HEK293 (cell line): ENCODE measurements at regions not wholly inside any gene's neighbourhood (a gene's known extent, or its start where the extent isn't known, plus 50 kb on each side); places are given as distances from the start of the nearest gene placed in this dataset.

Experiments used
- CTCF ChIA-PET: fragments of 350-600 bp; formaldehyde crosslinking; extraction: SDS; loops from one replicate; lab custom pipeline; 2021; ENCODE audit warnings: antibody characterized with exemption; lab: Yijun Ruan, JAX
- POLR2A ChIA-PET: fragments of 300-600 bp; formaldehyde crosslinking; extraction: SDS; loops from one replicate; lab custom pipeline; 2020; ENCODE audit warnings: antibody characterized with exemption, inconsistent platforms; lab: Yijun Ruan, JAX
- H3K27ac ChIP-seq: fragments of 200-500 bp; sonication (Bioruptor generic); 2 replicates; pipeline ENCODE4 v1.5.1; 2014; ENCODE audit warnings: low read depth, low read length, control low read depth, inconsistent platforms; ENCODE audit errors: extremely low read depth
- H3K36me3 ChIP-seq, 2 experiments: fragments of 200-500 bp in 1 of 2; sonication (Bioruptor generic) in 1 of 2; 1 replicate in 1 of 2; 2 replicates in 1 of 2; pipeline ENCODE4 v1.5.1; 2014 to 2017; ENCODE audit warnings: inconsistent platforms in 2 of 2, low read length in 2 of 2; ENCODE audit not compliant: control insufficient read depth in 2 of 2, insufficient read depth in 1 of 2
- H3K4me1 ChIP-seq: fragments of 200-500 bp; sonication (Bioruptor generic); 2 replicates; pipeline ENCODE4 v1.5.1; 2014; ENCODE audit warnings: mild to moderate bottlenecking, low read length, inconsistent platforms; ENCODE audit not compliant: control insufficient read depth, insufficient read depth
- H3K4me3 ChIP-seq: 2 replicates; pipeline ENCODE4 v1.5.1; 2011; ENCODE audit warnings: low read depth, mild to moderate bottlenecking, control low read depth, low read length, moderate library complexity
- H3K9me3 ChIP-seq: fragments of 200-500 bp; sonication (Bioruptor generic); 2 replicates; pipeline ENCODE4 v1.5.1; 2014; ENCODE audit warnings: low read depth, low read length, inconsistent platforms; ENCODE audit not compliant: control insufficient read depth, insufficient read depth
- CTCF ChIP-seq: fragments of 450-650 bp; formaldehyde crosslinking; IDR thresholded peaks from 2 replicates; pipeline ENCODE4 v1.5.1; 2016; ENCODE audit warnings: missing biosample characterization, missing genetic modification characterization
- GLI2 ChIP-seq: fragments of 450-650 bp; formaldehyde crosslinking; IDR thresholded peaks from 2 replicates; pipeline ENCODE4; 2017; ENCODE audit warnings: missing biosample characterization, missing genetic modification characterization, low read depth, borderline replicate concordance
- KLF10 ChIP-seq: fragments of 450-650 bp; IDR thresholded peaks from 2 replicates; pipeline ENCODE4 v1.5.1; 2018; ENCODE audit warnings: missing biosample characterization, mild to moderate bottlenecking, missing genetic modification characterization
- KLF9 ChIP-seq: fragments of 450-650 bp; formaldehyde crosslinking; IDR thresholded peaks from 2 replicates; pipeline ENCODE4 v1.5.1; 2016; ENCODE audit warnings: missing biosample characterization, missing genetic modification characterization, low read depth
- SCRT1 ChIP-seq: fragments of 450-650 bp; formaldehyde crosslinking; IDR thresholded peaks from 2 replicates; pipeline ENCODE4 v1.5.1; 2016; ENCODE audit warnings: missing biosample characterization, missing genetic modification characterization, borderline replicate concordance
- SETDB1 ChIP-seq: IDR thresholded peaks from one replicate; pipeline ENCODE4 v1.6.1; 2017; ENCODE audit warnings: mild to moderate bottlenecking, low read length, moderate library complexity, mixed read lengths; ENCODE audit not compliant: insufficient read length
- YY1 ChIP-seq: fragments of 450-650 bp; formaldehyde crosslinking; IDR thresholded peaks from 2 replicates; pipeline ENCODE4 v1.5.1; 2018; ENCODE audit warnings: missing biosample characterization, missing genetic modification characterization
- ZBTB49 ChIP-seq: fragments of 450-650 bp; formaldehyde crosslinking; IDR thresholded peaks from 2 replicates; pipeline ENCODE4 v1.5.1; 2016; ENCODE audit warnings: missing biosample characterization, missing genetic modification characterization, low read depth
- ZBTB8A ChIP-seq: fragments of 450-650 bp; formaldehyde crosslinking; IDR thresholded peaks from 2 replicates; pipeline ENCODE4 v1.5.1; 2016; ENCODE audit warnings: missing biosample characterization, missing genetic modification characterization
- ZFP3 ChIP-seq: fragments of 450-650 bp; formaldehyde crosslinking; IDR thresholded peaks from 2 replicates; pipeline ENCODE4 v1.5.1; 2016; ENCODE audit warnings: low read depth, missing biosample characterization, missing genetic modification characterization
- ZNF114 ChIP-seq: fragments of 450-650 bp; formaldehyde crosslinking; IDR thresholded peaks from 2 replicates; pipeline ENCODE4 v1.5.0; 2017; ENCODE audit warnings: missing biosample characterization, missing genetic modification characterization
- ZNF133 ChIP-seq: fragments of 450-650 bp; formaldehyde crosslinking; IDR thresholded peaks from 2 replicates; pipeline ENCODE4 v1.5.1; 2016; ENCODE audit warnings: missing biosample characterization, missing genetic modification characterization
- ZNF214 ChIP-seq: fragments of 450-650 bp; formaldehyde crosslinking; IDR thresholded peaks from 2 replicates; pipeline ENCODE4 v1.5.1; 2017; ENCODE audit warnings: missing biosample characterization, mild to moderate bottlenecking, missing genetic modification characterization, borderline replicate concordance
- ZNF24 ChIP-seq: fragments of 450-650 bp; formaldehyde crosslinking; IDR thresholded peaks from 2 replicates; pipeline ENCODE4 v1.5.1; 2016; ENCODE audit warnings: missing biosample characterization, missing genetic modification characterization
- ZNF280C ChIP-seq: fragments of 450-650 bp; formaldehyde crosslinking; IDR thresholded peaks from 2 replicates; pipeline ENCODE4 v1.5.1; 2016; ENCODE audit warnings: missing biosample characterization, missing genetic modification characterization
- ZNF280D ChIP-seq: fragments of 450-650 bp; formaldehyde crosslinking; IDR thresholded peaks from 2 replicates; pipeline ENCODE4 v1.5.1; 2016; ENCODE audit warnings: missing biosample characterization, missing genetic modification characterization
- ZNF354C ChIP-seq: fragments of 450-650 bp; formaldehyde crosslinking; IDR thresholded peaks from 2 replicates; pipeline ENCODE4 v1.5.1; 2016; ENCODE audit warnings: missing biosample characterization, missing genetic modification characterization, low read depth, borderline replicate concordance
- ZNF585B ChIP-seq: fragments of 450-650 bp; formaldehyde crosslinking; IDR thresholded peaks from 2 replicates; pipeline ENCODE4 v1.5.1; 2016; ENCODE audit warnings: missing biosample characterization, missing genetic modification characterization
- ZNF624 ChIP-seq: fragments of 450-650 bp; formaldehyde crosslinking; IDR thresholded peaks from 2 replicates; pipeline ENCODE4 v1.5.1; 2017; ENCODE audit warnings: missing biosample characterization, missing genetic modification characterization
- ZNF639 ChIP-seq: fragments of 450-650 bp; formaldehyde crosslinking; IDR thresholded peaks from 2 replicates; pipeline ENCODE4 v1.5.1; 2016; ENCODE audit warnings: missing biosample characterization, missing genetic modification characterization
- ZNF670 ChIP-seq: fragments of 450-650 bp; formaldehyde crosslinking; IDR thresholded peaks from 2 replicates; pipeline ENCODE4 v1.5.1; 2016; ENCODE audit warnings: missing biosample characterization, missing genetic modification characterization, low read depth
- ZNF768 ChIP-seq: fragments of 450-650 bp; formaldehyde crosslinking; IDR thresholded peaks from 2 replicates; pipeline ENCODE4 v1.5.1; 2018; ENCODE audit warnings: missing biosample characterization, mild to moderate bottlenecking, missing genetic modification characterization
- ZNF785 ChIP-seq: fragments of 450-650 bp; formaldehyde crosslinking; IDR thresholded peaks from 2 replicates; pipeline ENCODE4 v1.5.1; 2016; ENCODE audit warnings: missing biosample characterization, missing genetic modification characterization
- ZSCAN16 ChIP-seq: fragments of 450-650 bp; formaldehyde crosslinking; IDR thresholded peaks from 2 replicates; pipeline ENCODE4 v1.5.1; 2016; ENCODE audit warnings: missing biosample characterization, missing genetic modification characterization
- ZSCAN23 ChIP-seq: fragments of 450-650 bp; formaldehyde crosslinking; IDR thresholded peaks from 2 replicates; pipeline ENCODE4 v1.5.1; 2016; ENCODE audit warnings: missing biosample characterization, missing genetic modification characterization

- no peak for TF ChIP-seq ZNF768 (tag by site-specific recombination)
- no peak for TF ChIP-seq ZSCAN23 (tag by site-specific recombination)
- no peak for TF ChIP-seq ZBTB49 (tag by site-specific recombination)
- no peak for TF ChIP-seq SCRT1
- no peak for TF ChIP-seq SETDB1
- TF ChIP-seq ZFP3 (tag by site-specific recombination) = no peak
- TF ChIP-seq CTCF = no peak
- TF ChIP-seq ZNF624 (tag by site-specific recombination) = no peak
- TF ChIP-seq KLF10 (tag by site-specific recombination) = no peak
- TF ChIP-seq ZNF114 (tag by site-specific recombination) = no peak
- no peak for TF ChIP-seq ZNF585B
- TF ChIP-seq ZNF24 = no peak
- TF ChIP-seq ZNF639 (tag by site-specific recombination) = no peak
- no peak for TF ChIP-seq ZNF670
- TF ChIP-seq GLI2 = no peak
- ChIA-PET POLR2A (no interaction called here), CTCF (no interaction called here)
- no peaks in the 10 kb centered on the region for H3K4me1 ChIP-seq
- H3K4me3 ChIP-seq = no peak overlapping the region
- no peaks in the 10 kb centered on the region for H3K9me3 ChIP-seq
- H3K27ac ChIP-seq = no peak overlapping the region
- H3K36me3 ChIP-seq = no peaks in the 10 kb centered on the region
Observed at GRCh38 chr5:25618821-25619220, 974.0 kb upstream of the CDH10 start.

GRCh38 chr5:25614466-25614865 lies 969.7 kb upstream of the CDH10 start:
- ChIA-PET POLR2A (no interaction called here), CTCF (interaction anchor here (0.7 kb wide), 1 partner anchor 936 kb away, joined by 3 read pairs; no protein-coding TSS in a partner anchor)
- H3K36me3 ChIP-seq = no peaks in the 10 kb centered on the region
- H3K27ac ChIP-seq = no peak overlapping the region
- no peaks in the 10 kb centered on the region for H3K9me3 ChIP-seq
- H3K4me3 ChIP-seq = no peak overlapping the region
- no peaks in the 10 kb centered on the region for H3K4me1 ChIP-seq
- TF ChIP-seq KLF10 (tag by site-specific recombination) (no peak), YY1 (tag by site-specific recombination) (no peak), ZNF214 (no peak), ZNF585B (no peak), ZNF785 (tag by site-specific recombination) (no peak), ZSCAN16 (tag by site-specific recombination) (no peak), ZFP3 (tag by site-specific recombination) (no peak), ZNF280C (tag by site-specific recombination) (no peak), ZBTB8A (no peak), ZNF133 (tag by site-specific recombination) (no peak), ZNF354C (tag by site-specific recombination) (no peak), ZNF280D (tag by site-specific recombination) (no peak), KLF9 (tag by site-specific recombination) (no peak)
